IMR-90 (cell line): ENCODE measurements at regions not wholly inside any gene's neighbourhood (a gene's known extent, or its start where the extent isn't known, plus 50 kb on each side); places are given as distances from the start of the nearest gene placed in this dataset.

ENCODE experiments used
- BHLHE40 ChIP-seq: fragments of 150-350 bp; IDR thresholded peaks from 2 replicates; pipeline ENCODE4 v1.6.1; 2016; ENCODE audit warnings: mild to moderate bottlenecking, low read depth, low read length
- CEBPB ChIP-seq: IDR thresholded peaks from 2 replicates; pipeline ENCODE4 v1.6.1; 2012; ENCODE audit warnings: low read depth, low read length, improper control_type of control experiment
- MAFK ChIP-seq: IDR thresholded peaks from 2 replicates; pipeline ENCODE4 v1.6.1; 2012; ENCODE audit warnings: low read depth, low read length, improper control_type of control experiment
- MXI1 ChIP-seq: IDR thresholded peaks from 2 replicates; pipeline ENCODE4 v1.6.1; 2012; ENCODE audit warnings: low read depth, mild to moderate bottlenecking, low read length, moderate library complexity, borderline replicate concordance
- POLR2A ChIP-seq: IDR thresholded peaks from 2 replicates; pipeline ENCODE4 v1.6.1; 2012; ENCODE audit warnings: mild to moderate bottlenecking, low read depth, low read length
- RAD21 ChIP-seq: IDR thresholded peaks from 2 replicates; pipeline ENCODE4 v1.6.1; 2012; ENCODE audit warnings: low read length, improper control_type of control experiment
- RFX5 ChIP-seq: IDR thresholded peaks from 2 replicates; pipeline ENCODE4 v1.8.0; 2012; ENCODE audit warnings: low read depth, mild to moderate bottlenecking, low read length, moderate library complexity
- SMC3 ChIP-seq: fragments of 150-350 bp; IDR thresholded peaks from 2 replicates; pipeline ENCODE4 v1.6.1; 2016; ENCODE audit warnings: low read depth, mild to moderate bottlenecking, antibody characterized with exemption, low read length, moderate library complexity
- TF ChIP-seq, protein P1 (sequence below): conservative IDR thresholded peaks from 2 replicates; pipeline ENCODE4 v1.5.1; 2012; ENCODE audit warnings: mild to moderate bottlenecking, low read depth, low read length, improper control_type of control experiment

DNA sequence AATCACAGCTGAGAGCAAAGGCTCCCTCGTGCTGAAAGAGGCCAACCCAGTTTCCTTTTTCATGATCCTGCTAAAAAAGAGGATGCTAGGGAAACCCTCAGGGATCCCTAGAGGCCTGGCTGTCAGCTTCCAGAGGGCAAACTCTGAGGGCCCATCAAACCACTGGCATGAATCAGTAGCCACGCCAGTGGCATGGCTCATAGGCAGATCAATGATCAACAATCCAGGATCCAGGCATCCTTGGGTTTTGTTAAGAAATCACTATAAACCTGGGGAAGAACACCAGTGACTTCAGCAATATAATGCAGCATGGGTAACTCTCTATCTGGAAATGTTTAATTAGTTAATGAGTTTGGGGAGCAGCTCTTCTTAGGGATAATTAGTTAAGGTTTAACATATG lies 286.5 kb downstream of the C1D start:
- TF ChIP-seq POLR2A: no peak
- TF ChIP-seq, protein P1, sequence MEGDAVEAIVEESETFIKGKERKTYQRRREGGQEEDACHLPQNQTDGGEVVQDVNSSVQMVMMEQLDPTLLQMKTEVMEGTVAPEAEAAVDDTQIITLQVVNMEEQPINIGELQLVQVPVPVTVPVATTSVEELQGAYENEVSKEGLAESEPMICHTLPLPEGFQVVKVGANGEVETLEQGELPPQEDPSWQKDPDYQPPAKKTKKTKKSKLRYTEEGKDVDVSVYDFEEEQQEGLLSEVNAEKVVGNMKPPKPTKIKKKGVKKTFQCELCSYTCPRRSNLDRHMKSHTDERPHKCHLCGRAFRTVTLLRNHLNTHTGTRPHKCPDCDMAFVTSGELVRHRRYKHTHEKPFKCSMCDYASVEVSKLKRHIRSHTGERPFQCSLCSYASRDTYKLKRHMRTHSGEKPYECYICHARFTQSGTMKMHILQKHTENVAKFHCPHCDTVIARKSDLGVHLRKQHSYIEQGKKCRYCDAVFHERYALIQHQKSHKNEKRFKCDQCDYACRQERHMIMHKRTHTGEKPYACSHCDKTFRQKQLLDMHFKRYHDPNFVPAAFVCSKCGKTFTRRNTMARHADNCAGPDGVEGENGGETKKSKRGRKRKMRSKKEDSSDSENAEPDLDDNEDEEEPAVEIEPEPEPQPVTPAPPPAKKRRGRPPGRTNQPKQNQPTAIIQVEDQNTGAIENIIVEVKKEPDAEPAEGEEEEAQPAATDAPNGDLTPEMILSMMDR: no peak
- TF ChIP-seq CEBPB: no peak
- TF ChIP-seq SMC3: no peak
- TF ChIP-seq BHLHE40: no peak
- no peak for TF ChIP-seq RAD21
- no peak for TF ChIP-seq MAFK
- no peak for TF ChIP-seq RFX5
- no peak for TF ChIP-seq MXI1
